Left cardiac atrium (tissue), 4 donors: ENCODE measurements at regions not wholly inside any gene's neighbourhood (a gene's known extent, or its start where the extent isn't known, plus 50 kb on each side); places are given as distances from the start of the nearest gene placed in this dataset.

Experiments
- ATAC-seq, 2 donors: fragments of 200-7000 bp; cut with Tn5 transposase; one replicate each; pipeline ENCODE4 v1.9.1; 2020; ENCODE audit warnings: mild to moderate bottlenecking in 2 of 2, moderate library complexity in 2 of 2
- DNase-seq: peaks from one replicate; pipeline ENCODE4 v3.0.0-alpha.2; 2020
- intact Hi-C, 2 donors: fragments of 100-400 bp; cut with DNase I; formaldehyde crosslinking; loops; one replicate each; pipeline versions ENCODE4 v1.14.1 to v1.15.1; 2022 to 2023
- donor health status: DM: no; HTN: yes; CAD: no.
- donor health status: DM: no; HTN: yes; CAD: no; lungs with severe emphysema.
- donor health status: DM: yes; HTN: yes; CAD: no.
- donor health status: Dilated cardiomyopathy.

GRCh38 chr12:94516985-94517384, 57.3 kb upstream of the CEP83 start:
- intact Hi-C loops: loop anchor here in 1 of 2 donors (10.0 kb wide), 1 partner anchor 182 kb away; no protein-coding TSS in a partner anchor
- no peak for DNase-seq
- no peak for ATAC-seq

GRCh38 chr12:94513527-94513926, 53.9 kb upstream of the CEP83 start:
- no peak for ATAC-seq
- intact Hi-C loops: loop anchor here in 1 of 2 donors (10.0 kb wide), 1 partner anchor 179 kb away; no protein-coding TSS in a partner anchor
- DNase-seq: no peak

- intact Hi-C loops: loop anchor here in 1 of 2 donors (10.0 kb wide), 1 partner anchor 177 kb away; no protein-coding TSS in a partner anchor
- ATAC-seq (peak; percentile 33 to 43), DNase-seq (no peak)
Measured at GRCh38 chr12:94511506-94511905, 51.8 kb upstream of the CEP83 start.

GRCh38 chr12:94510128-94510527, 50.5 kb upstream of the CEP83 start:
- ATAC-seq (peak; percentile 92 to 94), DNase-seq (peak; percentile 32)
- intact Hi-C loops: loop anchor here in 1 of 2 donors (10.0 kb wide), 1 partner anchor 175 kb away; no protein-coding TSS in a partner anchor
